ENCODE measurements at regions not wholly inside any gene's neighbourhood (a gene's known extent, or its start where the extent isn't known, plus 50 kb on each side); places are given as distances from the start of the nearest gene placed in this dataset.
A peak's percentile ranks its signal among the peaks of the same experiment; 100 is the strongest.
"Not testable (repeated sequence)": the region's sequence is repeated elsewhere in the genome, so short reads cannot be mapped to it uniquely, and the experiment has no call there.

- DNase-seq: no peak
Observed at GRCh38 chr2:104904889-104905288, 51.0 kb downstream of the POU3F3 start.

GRCh38 chr2:104909317-104909716 is 55.4 kb downstream of the POU3F3 start:
- no peak for DNase-seq

- DNase-seq: no peak
Observed at GRCh38 chr2:104914509-104914908, 60.6 kb downstream of the POU3F3 start.

- DNase-seq: no peak
Observed at GRCh38 chr2:104915107-104915793, 61.3 kb downstream of the POU3F3 start.

- DNase-seq: peak; percentile 0
Observed at GRCh38 chr2:104919127-104919526, 65.2 kb downstream of the POU3F3 start.

- no peak for DNase-seq
Observed at GRCh38 chr2:104923665-104924064, 69.8 kb downstream of the POU3F3 start.

GRCh38 chr2:104929663-104930062 is 75.7 kb downstream of the POU3F3 start:
- no peak for DNase-seq

GRCh38 chr2:104930732-104931131 is 76.8 kb downstream of the POU3F3 start:
- DNase-seq: no peak

- DNase-seq: no peak
Observed at GRCh38 chr2:104932243-104932642, 78.3 kb downstream of the POU3F3 start.

- no peak for DNase-seq
Observed at GRCh38 chr2:104933151-104933917, 79.4 kb downstream of the POU3F3 start.

- DNase-seq: no peak
Observed at GRCh38 chr2:104936527-104936926, 82.6 kb downstream of the POU3F3 start.

GRCh38 chr2:104938231-104938941 is 84.5 kb downstream of the POU3F3 start:
- DNase-seq: no peak

- no peak for DNase-seq
Observed at GRCh38 chr2:104939570-104940217, 85.8 kb downstream of the POU3F3 start.

- DNase-seq: peak; percentile 4
Observed at GRCh38 chr2:104944495-104944894, 90.6 kb downstream of the POU3F3 start.

- DNase-seq: no peak
Observed at GRCh38 chr2:104945121-104945520, 91.2 kb downstream of the POU3F3 start.

- DNase-seq: no peak
Observed at GRCh38 chr2:104945866-104946265, 92.0 kb downstream of the POU3F3 start.

GRCh38 chr2:104947456-104947855 is 90.4 kb upstream of the MRPS9 start:
- not testable (repeated sequence) for DNase-seq

GRCh38 chr2:104952976-104953375 is 84.9 kb upstream of the MRPS9 start:
- DNase-seq: no peak

GRCh38 chr2:104965900-104966299 is 72.0 kb upstream of the MRPS9 start:
- no peak for DNase-seq

- DNase-seq: no peak
Observed at GRCh38 chr2:104969564-104969963, 68.3 kb upstream of the MRPS9 start.

GRCh38 chr2:104975371-104975770 is 62.5 kb upstream of the MRPS9 start:
- DNase-seq: no peak

- DNase-seq: no peak
Observed at GRCh38 chr2:104975851-104976250, 62.0 kb upstream of the MRPS9 start.

GRCh38 chr2:104976603-104977120 is 61.2 kb upstream of the MRPS9 start:
- no peak for DNase-seq
